ENCODE measurements at regions not wholly inside any gene's neighbourhood (a gene's known extent, or its start where the extent isn't known, plus 50 kb on each side); places are given as distances from the start of the nearest gene placed in this dataset.
A peak's percentile ranks its signal among the peaks of the same experiment; 100 is the strongest.
"Not testable (repeated sequence)": the region's sequence is repeated elsewhere in the genome, so short reads cannot be mapped to it uniquely, and the experiment has no call there.

DNA sequence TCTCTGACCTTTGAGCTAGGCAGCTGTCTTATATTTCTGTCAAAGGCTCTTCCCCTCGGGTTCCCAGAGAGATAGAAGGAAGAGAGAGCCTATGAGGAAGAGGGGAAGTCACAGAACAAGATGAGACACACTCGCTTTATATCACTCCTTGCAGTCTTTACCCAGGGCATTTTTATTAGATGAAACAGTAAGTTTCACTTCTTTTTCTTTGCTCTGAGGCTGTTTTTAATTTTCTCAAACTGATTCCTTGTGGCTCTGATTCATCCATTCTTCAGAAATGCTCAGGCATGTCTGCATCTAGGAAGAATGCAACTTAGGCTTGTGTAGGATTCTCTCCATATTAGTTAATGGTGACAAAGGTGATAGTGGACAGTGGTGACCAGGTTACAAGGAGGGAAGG lies 132.9 kb upstream of the CHD1 start:
- DNase-seq (ENCODE audit: low read depth in 2 of 2), result no peak

GRCh38 chr5:99061299-99061698 lies 132.5 kb upstream of the CHD1 start:
- no peak for DNase-seq (ENCODE audit: low read depth in 2 of 2)

- peak; percentile 69 to 82 for DNase-seq (ENCODE audit: low read depth in 2 of 2)
Measured at GRCh38 chr5:99060306-99061261, 131.8 kb upstream of the CHD1 start.

DNA sequence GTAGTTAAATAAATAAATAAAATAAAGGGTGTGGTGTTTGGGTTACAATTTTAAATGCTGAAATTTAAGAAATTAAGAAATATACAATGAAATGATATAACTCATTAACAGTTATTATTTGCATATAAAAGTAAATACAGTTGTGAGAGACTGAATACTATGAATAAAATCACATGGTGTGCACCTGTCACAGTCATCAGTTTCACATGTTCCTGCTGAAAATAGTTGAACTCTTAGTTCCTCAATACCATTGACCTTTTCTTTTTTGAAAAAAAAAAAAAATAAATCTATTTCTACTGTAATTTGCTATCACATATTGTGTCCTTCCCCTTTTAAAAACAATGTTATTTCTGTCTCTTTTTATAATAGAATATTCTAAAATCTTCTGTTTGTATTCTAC lies 130.9 kb upstream of the CHD1 start:
- DNase-seq (ENCODE audit: low read depth in 2 of 2), result no peak

DNA sequence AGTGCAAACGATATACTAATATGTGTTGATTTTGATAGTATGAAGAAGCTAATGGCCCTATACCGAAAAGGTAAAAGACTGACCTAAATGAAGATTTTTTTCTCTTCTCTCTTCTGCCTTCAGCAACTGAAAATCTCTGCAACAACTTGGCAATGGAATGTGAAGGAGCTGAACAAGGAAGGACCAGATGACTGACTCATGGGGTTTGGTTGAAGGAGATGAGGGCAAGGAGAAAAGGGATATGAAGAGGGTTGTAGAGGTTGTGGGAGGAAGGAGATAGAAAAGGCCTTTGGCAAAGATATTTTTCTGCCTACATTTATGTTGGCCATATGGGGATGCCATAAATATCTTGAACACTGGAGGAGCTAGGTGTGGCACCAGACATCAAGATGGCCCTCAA lies 129.7 kb upstream of the CHD1 start:
- DNase-seq (ENCODE audit: low read depth in 2 of 2), result no peak

DNA sequence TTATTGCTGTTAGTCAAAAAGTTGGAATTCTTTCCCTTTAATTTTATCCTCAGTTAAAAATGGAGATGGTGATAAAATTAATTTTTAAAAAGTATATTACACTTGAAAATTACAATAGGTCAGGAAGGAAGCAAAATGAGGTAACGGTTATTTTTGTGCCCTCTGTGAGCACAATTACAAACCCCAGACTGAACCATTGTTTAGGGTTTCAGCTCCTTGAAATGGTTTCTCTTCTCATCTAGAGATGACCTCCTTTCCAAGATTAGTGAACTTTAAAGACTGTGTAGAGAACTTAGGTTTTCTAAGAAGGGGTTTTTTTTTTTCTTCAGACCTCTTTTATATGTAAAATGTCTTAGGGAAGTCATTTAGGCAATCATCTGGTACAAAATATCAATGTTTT lies 126.2 kb upstream of the CHD1 start:
- DNase-seq (ENCODE audit: low read depth in 2 of 2), result no peak

GRCh38 chr5:99045871-99046270 lies 117.1 kb upstream of the CHD1 start:
- DNase-seq (ENCODE audit: low read depth in 2 of 2), result no peak

DNA sequence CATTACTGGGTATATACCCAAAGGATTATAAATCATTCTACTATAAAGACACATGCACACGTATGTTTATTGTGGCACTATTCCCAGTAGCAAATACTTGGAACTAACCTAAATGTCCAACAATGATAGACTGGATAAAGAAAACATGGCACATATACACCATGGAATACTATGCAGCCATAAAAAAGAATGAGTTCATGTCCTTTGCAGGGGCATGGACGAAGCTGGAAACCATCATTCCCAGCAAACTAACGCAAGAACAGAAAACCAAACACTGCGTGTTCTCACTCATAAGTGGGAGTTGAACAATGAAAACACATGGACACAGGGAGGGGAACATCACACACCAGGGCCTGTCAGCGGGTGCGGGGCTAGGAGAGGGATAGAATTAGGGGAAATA lies 114.5 kb upstream of the CHD1 start:
- DNase-seq (ENCODE audit: low read depth in 2 of 2), result not testable (repeated sequence)

DNA sequence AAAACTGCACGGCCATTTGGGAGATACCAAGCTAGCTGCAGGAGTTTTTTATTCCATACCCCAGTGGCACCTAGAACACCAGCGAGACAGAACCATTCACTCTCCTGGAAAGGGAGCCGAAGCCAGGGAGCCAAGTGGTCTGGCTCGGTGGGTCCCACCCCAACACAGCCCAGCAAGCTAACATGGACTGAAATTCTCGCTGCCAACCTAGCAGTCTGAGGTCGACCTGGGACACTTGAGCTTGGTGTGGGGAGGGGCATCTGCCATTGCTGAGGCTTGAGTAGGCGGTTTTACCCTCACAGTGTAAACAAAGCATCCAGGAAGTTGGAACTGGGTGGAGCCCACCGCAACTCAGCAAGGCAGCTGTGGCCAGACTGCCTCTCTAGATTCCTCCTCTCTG lies 108.9 kb upstream of the CHD1 start:
- DNase-seq (ENCODE audit: low read depth in 2 of 2), result no peak

DNA sequence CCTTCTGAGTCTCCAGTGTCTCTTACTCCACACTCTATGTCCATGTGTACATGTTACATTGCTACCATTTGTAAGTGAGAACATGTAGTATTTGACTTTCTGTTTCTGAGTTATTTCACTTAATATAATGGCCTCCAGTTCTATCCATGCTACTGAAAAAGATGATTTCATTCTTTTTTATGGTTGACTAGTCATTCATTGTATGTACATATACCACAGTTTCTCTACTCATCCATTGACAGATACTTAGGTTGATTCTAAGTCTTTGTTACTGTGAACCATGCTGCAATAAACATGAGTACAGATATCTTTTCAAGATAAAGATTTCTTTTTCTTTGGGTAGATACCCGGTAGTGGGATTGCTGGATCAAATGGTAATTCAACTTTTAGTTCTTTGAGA lies 107.1 kb upstream of the CHD1 start:
- DNase-seq (ENCODE audit: low read depth in 2 of 2), result no peak

DNA sequence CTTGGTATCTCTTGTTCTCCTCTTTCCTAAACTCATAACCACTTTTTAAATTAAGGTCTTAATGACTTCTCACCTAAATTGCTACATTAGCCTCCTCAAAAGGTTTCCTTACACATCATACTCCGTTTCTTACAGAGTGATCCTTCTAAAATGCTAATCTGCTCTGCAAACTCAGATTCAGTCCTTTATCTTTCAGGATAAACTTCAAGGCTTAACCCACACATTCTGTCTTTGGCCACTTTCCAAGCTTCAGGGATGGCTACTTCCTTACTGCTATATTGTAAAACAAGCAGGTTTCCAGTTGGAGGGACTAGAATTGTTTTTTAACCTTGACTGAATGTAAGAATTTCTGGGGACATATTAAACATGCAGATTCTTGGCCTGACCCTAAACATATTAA lies 105.5 kb upstream of the CHD1 start:
- DNase-seq (ENCODE audit: low read depth in 2 of 2), result no peak

DNA sequence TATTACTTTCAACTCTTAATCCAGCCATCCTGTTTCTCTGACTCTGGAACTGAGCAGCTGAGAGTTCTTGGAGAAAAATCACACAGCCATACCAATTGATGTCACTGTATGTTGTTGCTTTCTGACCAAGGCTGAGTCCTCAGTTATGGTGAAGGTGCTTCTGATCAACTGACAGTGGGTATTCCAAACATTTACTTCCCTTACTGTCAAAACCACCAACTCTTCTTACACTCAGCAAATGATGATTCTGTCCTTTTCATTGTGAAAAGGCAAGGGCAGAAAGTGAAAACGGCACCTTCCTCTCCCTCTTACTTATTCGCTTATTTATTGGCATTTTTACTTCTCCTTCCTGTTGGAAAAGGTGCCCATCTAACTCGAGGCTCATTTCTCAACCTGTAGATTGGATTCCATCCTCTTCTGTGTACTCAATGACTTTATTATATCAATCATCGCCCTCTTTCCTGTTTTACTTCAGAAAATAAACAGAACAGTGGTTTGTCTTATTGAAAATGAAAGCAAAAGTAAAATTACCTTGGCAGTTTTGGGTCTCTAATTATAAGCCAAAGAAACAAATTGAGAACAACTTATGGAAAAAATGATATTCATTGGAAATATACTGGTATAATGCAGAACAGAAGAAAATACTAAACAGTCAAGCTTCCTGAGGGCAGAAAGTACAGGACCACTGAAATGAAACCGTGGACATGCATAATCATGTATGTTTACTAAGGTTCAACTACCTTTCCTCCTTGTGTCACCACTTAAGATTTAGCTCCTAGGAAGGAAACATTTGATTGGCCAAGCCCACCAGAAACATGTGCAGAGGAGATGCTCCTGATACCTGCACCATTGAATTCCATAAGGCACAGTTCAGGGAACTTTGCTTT lies 104.5 kb upstream of the CHD1 start:
- no peak for DNase-seq (ENCODE audit: low read depth in 2 of 2)

DNA sequence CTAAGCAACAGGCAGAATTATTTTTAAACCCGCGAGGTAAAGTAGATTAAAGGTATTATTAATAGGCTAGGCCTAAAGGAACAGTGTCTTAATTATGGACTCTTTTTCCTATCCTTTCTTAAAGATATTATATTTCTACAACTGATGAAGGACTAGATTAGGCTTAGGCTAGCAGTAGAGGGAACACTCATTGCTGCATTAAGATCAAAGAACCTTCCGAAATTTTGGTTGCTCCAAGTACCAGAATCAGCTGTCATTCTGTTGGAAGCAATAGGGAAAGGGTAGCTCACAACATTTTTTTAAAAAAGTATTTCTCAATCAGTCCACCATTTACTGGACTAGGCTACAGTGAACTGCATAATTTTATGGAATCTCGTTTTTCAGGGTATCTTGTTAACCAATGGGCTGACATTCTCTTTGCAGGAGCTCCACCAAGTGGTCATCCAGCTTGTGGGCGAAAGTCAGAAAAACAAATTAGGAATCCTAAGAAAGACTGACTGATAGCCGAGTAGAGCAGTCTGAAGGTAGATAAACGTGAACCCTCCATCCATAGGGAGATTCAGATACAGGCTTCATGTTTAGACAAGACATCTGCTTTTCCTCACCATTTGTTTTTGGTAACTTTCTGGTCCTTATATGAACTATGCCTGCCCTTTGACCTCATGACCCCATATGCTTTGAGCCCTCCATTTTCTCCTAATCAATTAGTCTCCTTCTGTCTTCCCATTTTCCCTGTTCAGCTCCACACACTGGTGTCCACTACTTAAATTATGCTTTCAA lies 103.6 kb upstream of the CHD1 start:
- DNase-seq (ENCODE audit: low read depth in 2 of 2), result no peak

- DNase-seq (ENCODE audit: low read depth in 2 of 2), result no peak
Measured at GRCh38 chr5:99030906-99031440, 102.2 kb upstream of the CHD1 start.

- no peak for DNase-seq (ENCODE audit: low read depth in 2 of 2)
Measured at GRCh38 chr5:99029172-99029571, 100.4 kb upstream of the CHD1 start.

- not testable (repeated sequence) for DNase-seq (ENCODE audit: low read depth in 2 of 2)
Measured at GRCh38 chr5:99028170-99028569, 99.4 kb upstream of the CHD1 start.

GRCh38 chr5:99025298-99026045 lies 96.7 kb upstream of the CHD1 start:
- DNase-seq (ENCODE audit: low read depth in 2 of 2), result no peak

DNA sequence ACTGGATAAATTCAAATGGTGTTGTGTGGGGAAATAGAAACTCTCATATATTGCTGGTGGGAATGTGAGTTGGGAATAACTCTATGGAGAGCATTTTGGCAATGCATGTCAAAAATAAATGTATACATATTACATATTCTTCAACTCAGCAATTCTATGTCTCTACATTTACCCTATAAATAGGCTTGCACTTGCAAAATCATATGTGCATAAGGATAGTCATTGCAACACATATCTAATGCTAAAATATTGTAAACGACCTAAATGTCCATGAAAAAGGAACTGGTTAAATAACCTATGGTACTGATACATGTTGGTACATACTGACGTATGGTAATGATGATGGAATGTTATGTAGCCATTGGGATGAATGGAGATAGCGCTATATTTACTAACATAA lies 94.5 kb upstream of the CHD1 start:
- DNase-seq (ENCODE audit: low read depth in 2 of 2), result no peak

- DNase-seq (ENCODE audit: low read depth in 2 of 2), result no peak
Measured at GRCh38 chr5:99022250-99022649, 93.4 kb upstream of the CHD1 start.

GRCh38 chr5:99020698-99021048 lies 91.9 kb upstream of the CHD1 start:
- no peak for DNase-seq (ENCODE audit: low read depth in 2 of 2)

Data from stimulated activated CD4-positive, alpha-beta T cell treated with anti-CD3 and anti-CD28 coated beads, Interleukin-12 subunit alpha, Interleukin-12 subunit beta, amount 100 ng/mL, for 24 hours (primary cell).